ENCODE measurements at regions not wholly inside any gene's neighbourhood (a gene's known extent, or its start where the extent isn't known, plus 50 kb on each side); places are given as distances from the start of the nearest gene placed in this dataset.

GRCh38 chr1:235022981-235023710 is 105.5 kb downstream of the TOMM20 start:
- no peak for TF ChIP-seq CTCF (IDR thresholded peaks at IDR 0.05)
- TF ChIP-seq POLR2A (IDR thresholded peaks at IDR 0.05): no peak

Measured in uterus (tissue), 2 donors.